ENCODE measurements at regions not wholly inside any gene's neighbourhood (a gene's known extent, or its start where the extent isn't known, plus 50 kb on each side); places are given as distances from the start of the nearest gene placed in this dataset.

- Histone ChIP-seq H3K4me2 (ENCODE audit: low read length) (no peak overlapping the region), H3K27me3 (ENCODE audit: low read depth, low read length) (no peaks in the 10 kb centered on the region), H3K79me2 (ENCODE audit: low read length) (no peaks in the 10 kb centered on the region), H3K4me3 (ENCODE audit: low read length) (no peak overlapping the region), H4K20me1 (ENCODE audit: insufficient read depth, low read length) (no peaks in the 10 kb centered on the region), H3K27ac (ENCODE audit: low read length) (no peak overlapping the region), H2AFZ (ENCODE audit: low read depth, low read length) (no peak overlapping the region), H3K9ac (ENCODE audit: low read length) (no peak overlapping the region), H3K9me3 (ENCODE audit: insufficient read depth, low read length) (no peaks in the 10 kb centered on the region), H3K36me3 (replicated peaks; ENCODE audit: low read depth, low read length) (no peaks in the 10 kb centered on the region), H3K4me1 (ENCODE audit: low read length) (no peaks in the 10 kb centered on the region)
- TF ChIP-seq CTCF (IDR thresholded peaks at IDR 0.05; ENCODE audit: low read depth, low read length) (no peak), EZH2phosphoT487 (IDR thresholded peaks at IDR 0.05; ENCODE audit: low read depth) (no peak)
Measured at GRCh38 chr5:93156566-93156965, 424.5 kb downstream of the NR2F1-AS1 start.

- TF ChIP-seq EZH2phosphoT487 (IDR thresholded peaks at IDR 0.05; ENCODE audit: low read depth) (no peak), CTCF (IDR thresholded peaks at IDR 0.05; ENCODE audit: low read depth, low read length) (no peak)
- Histone ChIP-seq H3K4me2 (ENCODE audit: low read length) (no peak overlapping the region), H4K20me1 (ENCODE audit: insufficient read depth, low read length) (no peaks in the 10 kb centered on the region), H3K36me3 (replicated peaks; ENCODE audit: low read depth, low read length) (no peaks in the 10 kb centered on the region), H2AFZ (ENCODE audit: low read depth, low read length) (no peak overlapping the region), H3K9me3 (ENCODE audit: insufficient read depth, low read length) (no peaks in the 10 kb centered on the region), H3K4me1 (ENCODE audit: low read length) (no peaks in the 10 kb centered on the region), H3K27me3 (ENCODE audit: low read depth, low read length) (no peaks in the 10 kb centered on the region), H3K4me3 (ENCODE audit: low read length) (no peak overlapping the region), H3K79me2 (ENCODE audit: low read length) (no peaks in the 10 kb centered on the region), H3K9ac (ENCODE audit: low read length) (no peak overlapping the region), H3K27ac (ENCODE audit: low read length) (no peak overlapping the region)
Measured at GRCh38 chr5:93154535-93154934, 426.5 kb downstream of the NR2F1-AS1 start.

GRCh38 chr5:93153461-93153860 is 427.6 kb downstream of the NR2F1-AS1 start:
- TF ChIP-seq EZH2phosphoT487 (IDR thresholded peaks at IDR 0.05; ENCODE audit: low read depth), result no peak
- no peak for TF ChIP-seq CTCF (IDR thresholded peaks at IDR 0.05; ENCODE audit: low read depth, low read length)
- Histone ChIP-seq H3K9me3 (ENCODE audit: insufficient read depth, low read length) (no peaks in the 10 kb centered on the region), H3K79me2 (ENCODE audit: low read length) (no peaks in the 10 kb centered on the region), H3K27me3 (ENCODE audit: low read depth, low read length) (no peaks in the 10 kb centered on the region), H3K4me1 (ENCODE audit: low read length) (no peaks in the 10 kb centered on the region), H3K4me2 (ENCODE audit: low read length) (no peak overlapping the region), H4K20me1 (ENCODE audit: insufficient read depth, low read length) (no peaks in the 10 kb centered on the region), H3K9ac (ENCODE audit: low read length) (no peak overlapping the region), H2AFZ (ENCODE audit: low read depth, low read length) (no peak overlapping the region), H3K36me3 (replicated peaks; ENCODE audit: low read depth, low read length) (no peaks in the 10 kb centered on the region), H3K27ac (ENCODE audit: low read length) (no peak overlapping the region), H3K4me3 (ENCODE audit: low read length) (no peak overlapping the region)

GRCh38 chr5:93151896-93152295 is 429.1 kb downstream of the NR2F1-AS1 start:
- no peak for TF ChIP-seq CTCF (IDR thresholded peaks at IDR 0.05; ENCODE audit: low read depth, low read length)
- no peak for TF ChIP-seq EZH2phosphoT487 (IDR thresholded peaks at IDR 0.05; ENCODE audit: low read depth)
- no peaks in the 10 kb centered on the region for H3K79me2 ChIP-seq (ENCODE audit: low read length)
- H3K36me3 ChIP-seq (replicated peaks; ENCODE audit: low read depth, low read length), result no peaks in the 10 kb centered on the region
- no peaks in the 10 kb centered on the region for H3K27me3 ChIP-seq (ENCODE audit: low read depth, low read length)
- H3K9me3 ChIP-seq (ENCODE audit: insufficient read depth, low read length), result no peaks in the 10 kb centered on the region
- no peak overlapping the region for H3K9ac ChIP-seq (ENCODE audit: low read length)
- no peak overlapping the region for H3K4me2 ChIP-seq (ENCODE audit: low read length)
- H3K4me1 ChIP-seq (ENCODE audit: low read length), result no peaks in the 10 kb centered on the region
- no peak overlapping the region for H3K4me3 ChIP-seq (ENCODE audit: low read length)
- H4K20me1 ChIP-seq (ENCODE audit: insufficient read depth, low read length), result no peaks in the 10 kb centered on the region
- no peak overlapping the region for H2AFZ ChIP-seq (ENCODE audit: low read depth, low read length)
- H3K27ac ChIP-seq (ENCODE audit: low read length), result no peak overlapping the region

All from OCI-LY3 (cell line).